GM18951 (cell line): ENCODE measurements at regions not wholly inside any gene's neighbourhood (a gene's known extent, or its start where the extent isn't known, plus 50 kb on each side); places are given as distances from the start of the nearest gene placed in this dataset.
"Not testable (repeated sequence)": the region's sequence is repeated elsewhere in the genome, so short reads cannot be mapped to it uniquely, and the experiment has no call there.

Experiments used
- POLR2A ChIP-seq: IDR thresholded peaks from 4 replicates; pipeline ENCODE4 v1.6.1; 2011; ENCODE audit warnings: mild to moderate bottlenecking; ENCODE audit not compliant: insufficient read length, insufficient read depth; ENCODE audit errors: extremely low read depth
- in situ Hi-C: fragments of 300-500 bp; cut with MboI; formaldehyde crosslinking; loops from one replicate; pipeline ENCODE4 v1.12.0; 2022; ENCODE audit warnings: low sequenced_read_pairs, mixed read lengths, inconsistent platforms; ENCODE audit not compliant: unreplicated experiment

DNA sequence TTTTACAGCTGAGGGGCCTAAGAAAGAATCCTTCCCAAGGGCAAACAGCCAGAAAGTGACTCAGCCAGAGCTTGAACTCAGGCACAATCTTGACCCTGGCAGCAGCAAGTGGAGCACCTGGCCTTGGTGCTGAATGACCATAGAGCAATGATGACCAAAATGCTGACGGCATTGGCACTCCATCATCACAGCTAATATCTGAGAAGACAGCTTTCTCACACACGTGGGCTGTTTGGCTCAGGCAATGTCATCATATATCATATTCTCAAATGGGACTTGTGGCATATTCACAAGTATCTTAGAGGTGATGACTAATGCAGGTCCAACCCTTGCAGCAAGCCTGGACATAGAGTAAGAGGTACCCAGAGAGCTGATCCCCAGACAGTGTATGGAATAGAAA, 443.9 kb upstream of the MYT1L start:
- in situ Hi-C loops: no loop called here
- TF ChIP-seq POLR2A: no peak

DNA sequence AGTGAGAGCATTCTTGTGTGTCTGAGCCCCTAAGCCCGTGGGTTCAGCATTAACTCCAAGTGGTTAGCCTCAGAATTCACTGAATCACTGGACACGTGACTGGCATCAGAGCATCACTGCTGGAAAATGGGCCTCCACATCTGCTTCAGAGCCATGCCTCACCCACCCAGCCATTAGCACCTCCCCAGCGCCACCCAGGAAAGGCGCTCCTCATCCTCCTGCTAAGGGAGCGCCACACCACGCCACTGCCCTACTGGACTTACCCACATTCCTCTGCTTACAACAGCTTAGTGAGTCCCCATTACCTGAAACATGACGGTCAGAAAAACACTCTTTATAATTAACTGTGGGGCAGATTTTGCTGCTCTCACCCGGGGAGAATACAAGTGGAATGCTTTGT, 442.6 kb upstream of the MYT1L start:
- in situ Hi-C loops: no loop called here
- TF ChIP-seq POLR2A: no peak

DNA sequence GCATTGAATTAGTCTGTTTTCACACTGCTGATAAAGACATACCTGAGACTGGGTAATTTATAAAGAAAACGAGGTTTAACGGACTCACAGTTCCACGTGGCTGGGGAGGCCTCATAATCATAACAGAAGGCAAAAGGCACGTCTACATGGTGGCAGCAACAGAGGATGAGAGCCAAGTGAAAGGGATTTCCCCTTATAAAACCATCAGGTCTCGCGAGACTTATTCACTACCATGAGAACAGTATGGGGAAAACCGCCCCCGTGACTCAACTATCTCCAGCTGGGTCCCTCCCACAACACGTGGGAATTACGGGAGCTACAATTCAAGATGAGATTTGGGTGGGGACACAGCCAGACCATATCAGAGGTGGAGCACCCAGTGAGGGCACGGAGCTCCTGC, 442.0 kb upstream of the MYT1L start:
- in situ Hi-C loops: not testable (repeated sequence)

DNA sequence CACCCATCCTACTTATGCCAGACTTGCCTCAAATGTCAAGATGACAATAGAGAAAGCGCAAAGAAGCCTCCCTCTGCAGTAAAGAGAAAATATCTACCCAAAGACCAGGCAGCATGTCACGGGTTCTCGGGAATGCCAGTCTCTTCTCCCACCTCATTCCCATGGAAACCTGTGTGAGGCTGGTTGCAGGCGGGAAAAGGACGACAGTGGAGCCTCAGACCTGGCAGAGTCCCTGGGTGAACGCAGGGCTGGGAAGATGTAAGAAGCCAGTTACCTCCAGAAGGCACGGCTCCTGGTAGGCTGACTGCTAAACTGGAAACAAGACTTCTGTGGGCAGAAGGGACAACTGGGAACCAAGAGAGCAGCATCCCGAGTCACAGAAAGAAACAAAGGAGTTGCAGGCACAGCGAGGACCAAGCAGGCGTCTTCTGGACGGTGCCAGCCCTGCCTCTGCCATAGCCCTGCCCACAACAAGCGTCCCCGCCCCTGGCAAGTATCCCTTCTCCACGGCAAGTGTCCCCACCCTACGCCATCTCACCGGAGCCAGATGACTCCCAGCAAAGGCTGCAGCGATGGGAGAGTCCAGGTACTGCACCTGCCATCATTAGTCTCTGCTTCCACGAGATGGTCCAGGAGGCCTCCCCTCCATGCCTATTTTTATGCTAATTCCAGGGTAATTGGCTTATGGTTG, 440.8 kb upstream of the MYT1L start:
- in situ Hi-C loops: no loop called here
- TF ChIP-seq POLR2A: no peak

GRCh38 chr2:2769481-2770431, 438.7 kb upstream of the MYT1L start:
- TF ChIP-seq POLR2A: no peak
- in situ Hi-C loops: no loop called here

DNA sequence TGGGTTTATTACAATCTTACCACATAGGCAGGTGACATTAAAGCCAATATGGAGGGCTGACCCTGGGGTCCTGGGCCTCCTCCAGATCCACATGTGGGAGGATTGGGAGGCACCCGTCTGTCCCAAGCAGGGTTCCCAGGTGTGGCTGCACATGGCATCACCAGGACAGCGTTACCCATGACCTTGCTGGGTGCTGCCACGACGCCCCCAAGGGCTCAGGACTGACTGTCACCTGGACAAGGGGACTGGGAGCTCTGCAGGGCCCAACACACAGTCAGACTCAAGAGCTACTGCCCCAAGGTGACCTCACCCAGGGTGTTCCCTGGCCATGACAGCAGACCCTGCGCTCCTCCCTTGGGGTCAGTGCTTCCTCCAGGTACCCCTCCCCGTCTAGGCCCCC, 437.4 kb upstream of the MYT1L start:
- in situ Hi-C loops: no loop called here
- TF ChIP-seq POLR2A: no peak

DNA sequence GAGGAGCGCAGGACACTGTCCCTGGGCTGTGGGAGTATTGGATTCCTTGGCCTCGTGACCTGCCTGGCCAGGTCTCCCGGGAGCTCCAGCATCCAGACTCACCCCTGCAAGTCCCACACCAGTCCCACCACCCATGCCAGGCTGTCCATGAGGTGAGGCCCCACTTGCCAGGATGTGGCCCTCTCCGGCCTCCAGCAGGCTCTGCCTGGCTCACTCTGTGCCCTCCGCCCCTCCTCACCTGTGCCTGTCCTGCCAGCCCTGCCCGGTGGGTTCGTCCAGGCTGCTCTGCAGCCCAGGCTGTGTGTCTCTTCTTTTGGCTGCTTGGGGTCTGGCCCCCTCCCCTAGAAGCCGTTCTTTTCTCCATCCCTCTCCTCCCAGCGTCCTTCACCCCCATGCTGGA, 436.8 kb upstream of the MYT1L start:
- no peak for TF ChIP-seq POLR2A
- in situ Hi-C loops: no loop called here

GRCh38 chr2:2765839-2766495, 434.9 kb upstream of the MYT1L start:
- no peak for TF ChIP-seq POLR2A
- in situ Hi-C loops: no loop called here

- in situ Hi-C loops: no loop called here
Measured at GRCh38 chr2:2765176-2765800, 434.2 kb upstream of the MYT1L start.

GRCh38 chr2:2764739-2765138, 433.7 kb upstream of the MYT1L start:
- in situ Hi-C loops: no loop called here
- no peak for TF ChIP-seq POLR2A

More at GRCh38 chr2:2765176-2765800, 434.2 kb upstream of the MYT1L start:
- no peak for TF ChIP-seq POLR2A

DNA sequence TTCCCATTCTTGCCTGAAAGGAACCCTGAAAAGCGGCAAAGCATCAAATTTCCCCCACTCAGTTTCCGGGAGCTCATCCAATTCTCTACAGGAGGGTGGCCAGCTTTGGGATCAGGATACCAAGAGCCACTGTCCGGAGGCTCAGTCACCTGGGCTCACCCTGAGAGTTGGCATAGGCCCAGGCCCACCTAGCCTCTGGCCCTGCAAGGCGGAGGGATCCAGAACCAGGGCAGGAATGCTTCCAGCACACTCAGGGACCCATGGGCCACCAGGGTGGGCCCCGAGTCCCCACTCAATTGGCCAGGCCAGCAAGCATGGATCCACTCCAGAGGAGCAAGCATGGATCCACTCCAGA, 432.9 kb upstream of the MYT1L start:
- no peak for TF ChIP-seq POLR2A
- in situ Hi-C loops: no loop called here

- in situ Hi-C loops: no loop called here
- no peak for TF ChIP-seq POLR2A
Measured at GRCh38 chr2:2763351-2764000, 432.4 kb upstream of the MYT1L start.

- in situ Hi-C loops: no loop called here
- no peak for TF ChIP-seq POLR2A
Measured at GRCh38 chr2:2762913-2763312, 431.8 kb upstream of the MYT1L start.
